Body of pancreas (tissue), 4 donors: ENCODE measurements at regions not wholly inside any gene's neighbourhood (a gene's known extent, or its start where the extent isn't known, plus 50 kb on each side); places are given as distances from the start of the nearest gene placed in this dataset.

Experiments used
- CTCF ChIP-seq, 7 experiments: fragments of 450-650 bp in 4 of 7; fragments of 200-600 bp in 3 of 7; sonication (generic) in 3 of 7; IDR thresholded peaks; one replicate each; pipeline ENCODE4 v1.5.1; 2016 to 2019; ENCODE audit warnings: antibody characterized with exemption in 7 of 7
- POLR2A ChIP-seq, 3 donors: fragments of 450-650 bp; IDR thresholded peaks; one replicate each; pipeline ENCODE4 v1.6.1; 2016; ENCODE audit warnings: antibody characterized with exemption in 3 of 3, mild to moderate bottlenecking in 2 of 3

- TF ChIP-seq CTCF (IDR thresholded peaks at IDR 0.05) (no peak), POLR2A (IDR thresholded peaks at IDR 0.05) (no peak)
Measured at GRCh38 chr9:99392986-99393385, 170.9 kb downstream of the SEC61B start.
